Spleen (tissue), 7 donors: ENCODE measurements at regions not wholly inside any gene's neighbourhood (a gene's known extent, or its start where the extent isn't known, plus 50 kb on each side); places are given as distances from the start of the nearest gene placed in this dataset.

Experiments
- CTCF ChIP-seq, 11 experiments: fragments of 200-600 bp in 7 of 11; fragments of 450-650 bp in 4 of 11; sonication (generic) in 4 of 11; IDR thresholded peaks in 8 of 11; conservative IDR thresholded peaks in 3 of 11; 1 replicate in 7 of 11; 2 replicates in 4 of 11; pipeline versions ENCODE4 v1.4.0 to v1.8.0; 2016 to 2021; ENCODE audit warnings: antibody characterized with exemption in 11 of 11, inconsistent platforms in 4 of 11, mild to moderate bottlenecking in 1 of 11
- POLR2A ChIP-seq, 3 donors: fragments of 450-650 bp; IDR thresholded peaks; one replicate each; pipeline ENCODE4 v1.5.1; 2017; ENCODE audit warnings: antibody characterized with exemption in 3 of 3, mild to moderate bottlenecking in 1 of 3
- POLR2AphosphoS5 ChIP-seq, 3 donors: sonication (generic); formaldehyde crosslinking; IDR thresholded peaks; one replicate each; pipeline ENCODE4 v1.5.1; 2017; ENCODE audit warnings: antibody characterized with exemption in 3 of 3
- donor health status: DM: no; HTN: no; CAD: no; lungs with moderate emphysema.
- donor health status: DM: no; HTN: no; CAD: no.
- donor health status: DM: no; HTN: no; CAD: no.

GRCh38 chr21:15204970-15205286 is 140.1 kb upstream of the NRIP1 start:
- TF ChIP-seq CTCF (IDR thresholded peaks at IDR 0.05 in 8 of 11, conservative IDR thresholded peaks at IDR 0.05 in 3 of 11) (no peak), POLR2A (IDR thresholded peaks at IDR 0.05) (no peak), POLR2AphosphoS5 (IDR thresholded peaks at IDR 0.05) (no peak)
